ENCODE measurements at regions not wholly inside any gene's neighbourhood (a gene's known extent, or its start where the extent isn't known, plus 50 kb on each side); places are given as distances from the start of the nearest gene placed in this dataset.

DNA sequence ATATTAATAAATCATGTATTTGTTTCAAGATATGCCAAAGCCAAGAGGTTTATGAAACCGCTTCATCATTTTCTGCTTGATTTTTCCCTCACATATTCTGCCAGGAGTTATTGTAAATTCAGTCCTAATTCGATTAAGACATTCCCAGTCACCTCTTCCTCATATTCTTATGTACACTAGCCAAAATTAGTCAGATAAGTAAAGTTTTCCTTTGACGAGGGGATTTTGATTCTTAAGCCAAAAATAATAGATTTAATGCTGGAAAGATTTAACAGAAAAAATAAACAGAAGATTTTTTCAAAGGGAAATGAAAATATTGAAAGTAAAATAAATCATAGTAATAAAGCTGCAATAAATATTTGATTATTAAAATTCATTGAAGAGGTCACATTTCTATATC, 51.0 kb upstream of the VEGFC start:
- DNase-seq (ENCODE audit: low read depth in 2 of 2): no peak

DNA sequence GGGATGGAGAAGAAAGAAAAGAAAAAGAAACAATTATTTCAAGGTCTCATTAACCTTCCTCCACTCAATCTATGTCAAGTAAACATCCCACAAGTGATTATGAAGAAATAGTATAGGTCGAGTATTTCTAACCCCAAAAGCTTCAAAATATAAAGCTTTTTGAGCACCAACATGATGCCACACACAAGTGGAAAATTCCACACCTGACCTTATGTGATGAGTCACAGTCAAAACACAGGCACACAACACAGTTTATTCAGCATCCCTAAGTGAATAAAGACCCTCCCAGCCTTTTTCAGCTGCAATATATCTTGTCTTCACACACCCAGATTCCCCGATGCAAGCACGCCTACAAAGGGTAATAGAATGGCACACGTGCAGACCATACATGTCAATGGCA, 51.7 kb upstream of the VEGFC start:
- DNase-seq (ENCODE audit: low read depth in 2 of 2): no peak

DNA sequence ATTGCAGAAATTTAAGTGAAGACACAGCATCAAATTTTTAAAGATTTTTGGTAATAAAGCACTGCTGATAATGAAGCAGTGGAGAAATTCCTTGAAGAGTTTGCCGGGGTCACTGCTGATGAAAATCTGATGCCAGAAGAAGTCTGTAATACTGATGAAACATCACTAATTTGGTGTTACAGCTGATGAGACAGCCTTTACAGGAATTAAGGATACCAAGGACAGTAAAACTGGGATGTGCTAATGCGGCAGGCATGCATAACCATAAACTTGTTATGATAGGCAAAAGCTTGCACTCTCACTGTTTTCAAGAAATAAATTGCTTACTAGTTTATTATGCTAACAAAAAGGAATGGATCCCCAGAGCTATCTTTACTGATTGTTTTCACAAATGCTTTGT, 52.9 kb upstream of the VEGFC start:
- no peak for DNase-seq (ENCODE audit: low read depth in 2 of 2)

DNA sequence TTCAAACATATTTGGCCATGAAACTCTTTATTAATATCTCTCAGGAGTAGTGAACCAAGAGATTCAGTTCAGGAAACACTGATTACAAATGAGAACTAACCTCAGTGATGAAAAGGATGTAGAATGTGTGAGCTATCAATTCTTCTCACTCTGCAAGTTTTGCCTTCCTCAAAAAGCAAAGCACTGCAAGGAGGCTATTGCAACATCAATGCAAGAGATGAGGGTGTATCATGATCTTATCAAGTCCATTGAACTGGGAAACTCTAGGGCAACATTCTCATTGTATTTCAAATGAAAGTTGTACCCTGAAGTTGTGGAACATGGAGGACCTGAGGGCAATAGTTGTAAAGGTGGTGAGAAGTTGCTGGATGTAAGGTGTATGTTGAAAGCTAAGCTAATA, 56.4 kb upstream of the VEGFC start:
- no peak for DNase-seq (ENCODE audit: low read depth in 2 of 2)

DNA sequence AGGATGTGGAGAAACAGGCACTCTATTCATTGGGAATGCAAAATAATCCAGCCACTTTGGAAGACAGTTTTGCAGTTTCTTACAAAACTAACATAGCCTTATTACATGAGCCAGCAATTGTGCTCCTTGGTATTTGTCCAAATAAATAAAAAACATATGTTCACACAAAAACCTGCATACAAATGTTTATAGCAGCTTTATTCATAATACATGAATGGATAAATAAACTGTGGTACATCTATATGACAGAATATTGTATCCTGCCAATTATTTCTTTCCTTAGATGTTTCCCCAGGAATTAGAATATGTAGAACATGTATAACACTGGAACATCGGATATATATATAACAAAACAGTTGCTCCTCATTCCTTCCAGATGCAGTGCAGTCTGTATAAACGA, 57.7 kb upstream of the VEGFC start:
- no peak for DNase-seq (ENCODE audit: low read depth in 2 of 2)

DNA sequence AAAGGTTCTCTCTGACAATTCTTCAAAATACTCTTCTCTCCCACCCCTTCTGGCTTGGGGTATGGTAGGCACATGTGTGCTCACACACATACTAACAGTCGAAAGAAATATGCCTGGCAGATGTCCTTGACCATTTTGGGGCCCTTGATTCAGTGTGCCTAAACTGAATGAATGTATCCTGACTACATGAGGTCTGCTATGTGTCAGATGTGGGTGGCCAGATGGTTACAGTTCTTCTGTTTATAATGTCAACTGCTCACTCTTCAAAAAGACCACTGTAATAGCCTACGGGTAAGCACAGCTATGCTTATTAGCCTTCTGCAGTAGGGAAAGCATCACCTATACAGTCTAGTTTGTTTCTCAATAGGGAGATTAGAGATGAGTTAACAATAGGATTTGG, 63.7 kb upstream of the VEGFC start:
- DNase-seq (ENCODE audit: low read depth in 2 of 2): no peak

DNA sequence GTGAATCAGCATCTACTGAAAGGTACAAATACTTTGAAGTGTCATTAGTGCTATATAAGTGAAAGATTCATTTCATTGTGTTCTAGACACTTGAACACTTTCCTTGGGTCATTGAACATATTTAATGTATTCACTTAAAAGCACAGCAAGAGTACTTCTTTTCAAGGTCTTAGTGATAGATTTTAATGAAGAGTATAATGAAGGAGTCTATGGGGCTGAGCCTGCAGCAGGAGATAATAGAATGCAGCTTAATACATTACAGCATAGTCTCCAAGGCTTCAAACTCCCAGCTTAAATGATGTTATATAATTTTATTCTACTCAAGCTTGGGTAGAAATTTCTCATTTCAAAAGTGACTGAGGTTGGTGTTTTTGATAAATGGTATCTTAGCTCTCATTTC, 66.1 kb upstream of the VEGFC start:
- DNase-seq (ENCODE audit: low read depth in 2 of 2): no peak

DNA sequence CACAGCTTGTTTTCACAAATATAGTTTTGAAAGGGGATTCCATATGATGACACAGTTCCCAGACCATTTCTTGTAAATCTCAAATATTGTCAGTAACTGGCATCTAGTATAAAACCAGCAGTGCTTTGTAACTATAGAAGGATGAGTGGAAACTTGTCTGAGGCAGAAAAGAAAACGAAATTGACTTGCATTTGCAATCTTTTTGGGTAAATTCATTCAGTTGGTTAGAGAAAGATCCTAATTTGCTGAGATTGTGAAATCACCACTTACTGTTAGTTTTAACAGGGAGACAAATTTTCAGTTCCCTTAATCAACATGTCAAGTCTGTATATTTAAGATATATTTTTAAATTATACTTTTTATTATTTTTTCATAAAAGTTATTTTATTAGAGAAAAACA, 71.5 kb upstream of the VEGFC start:
- DNase-seq (ENCODE audit: low read depth in 2 of 2): no peak

DNA sequence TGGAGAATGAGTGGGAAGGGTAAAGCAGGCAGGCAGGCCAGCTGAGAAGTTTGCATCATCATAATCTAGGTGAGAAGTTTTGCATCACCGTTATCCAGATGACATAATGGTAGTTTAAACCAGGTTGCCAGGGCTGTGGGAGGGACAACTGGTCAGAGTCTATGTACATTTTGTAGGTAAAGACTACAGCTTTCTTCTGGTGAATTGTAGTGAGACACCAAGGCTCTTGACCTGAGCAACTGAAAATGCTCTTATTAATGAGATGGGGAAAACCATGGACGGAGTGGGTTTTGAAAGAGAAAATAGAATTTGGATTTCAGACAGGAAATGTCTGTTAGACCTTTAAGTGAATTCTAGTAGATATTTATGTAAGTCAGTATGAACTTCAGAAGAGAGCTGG, 76.0 kb upstream of the VEGFC start:
- DNase-seq (ENCODE audit: low read depth in 2 of 2): no peak

DNA sequence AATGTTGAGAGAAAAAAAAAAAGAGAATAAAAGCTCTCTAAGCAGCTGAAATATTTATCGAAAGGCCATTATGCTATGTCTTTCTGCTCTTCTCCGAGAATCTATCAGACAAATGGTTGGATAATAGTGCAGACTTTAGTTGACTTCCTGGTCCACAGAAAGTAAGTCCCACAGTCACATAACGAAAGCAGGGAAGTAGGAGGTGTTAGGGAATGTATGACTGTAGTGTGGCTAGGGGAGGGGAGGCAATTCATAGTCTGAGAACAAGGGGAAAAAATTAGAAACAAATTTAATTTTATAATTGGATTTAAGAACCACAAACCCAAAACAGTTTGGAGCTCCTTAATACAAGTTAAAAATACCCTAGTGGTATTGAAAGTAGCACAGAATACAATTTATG, 79.7 kb upstream of the VEGFC start:
- no peak for DNase-seq (ENCODE audit: low read depth in 2 of 2)

DNA sequence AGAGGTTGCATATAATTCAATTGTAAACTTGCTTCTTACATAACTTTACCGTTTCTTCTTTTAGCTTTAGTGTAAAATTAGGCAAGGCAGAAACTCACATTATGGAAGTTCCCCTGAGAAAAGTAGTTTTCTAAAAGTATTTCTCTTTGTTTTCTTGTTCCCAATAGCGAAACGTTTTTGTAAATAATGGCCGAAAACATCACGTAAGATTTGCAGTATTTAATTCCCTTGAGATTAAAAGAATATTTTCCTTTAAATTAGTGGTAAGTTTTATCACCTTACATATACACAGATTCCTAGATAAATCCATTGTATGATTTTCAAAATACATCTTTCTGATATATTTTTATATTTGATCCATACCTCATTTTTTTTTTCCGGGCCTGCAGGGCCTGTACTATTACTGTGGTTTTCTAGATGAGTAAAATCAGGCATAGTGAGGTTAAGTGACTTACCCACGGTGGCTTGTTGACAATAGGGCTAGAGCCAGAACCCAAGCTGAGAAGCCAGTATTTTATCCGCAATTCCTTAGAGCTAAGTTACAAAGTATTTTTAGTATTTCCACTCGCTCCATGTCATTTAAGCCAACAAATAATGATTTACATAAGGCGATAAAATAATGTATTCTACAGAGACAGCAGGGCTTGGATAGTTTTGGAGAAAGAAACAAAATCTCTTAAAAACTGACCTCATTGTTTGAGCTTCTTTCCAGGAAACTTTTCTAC, 82.2 kb upstream of the VEGFC start:
- no peak for DNase-seq (ENCODE audit: low read depth in 2 of 2)

DNA sequence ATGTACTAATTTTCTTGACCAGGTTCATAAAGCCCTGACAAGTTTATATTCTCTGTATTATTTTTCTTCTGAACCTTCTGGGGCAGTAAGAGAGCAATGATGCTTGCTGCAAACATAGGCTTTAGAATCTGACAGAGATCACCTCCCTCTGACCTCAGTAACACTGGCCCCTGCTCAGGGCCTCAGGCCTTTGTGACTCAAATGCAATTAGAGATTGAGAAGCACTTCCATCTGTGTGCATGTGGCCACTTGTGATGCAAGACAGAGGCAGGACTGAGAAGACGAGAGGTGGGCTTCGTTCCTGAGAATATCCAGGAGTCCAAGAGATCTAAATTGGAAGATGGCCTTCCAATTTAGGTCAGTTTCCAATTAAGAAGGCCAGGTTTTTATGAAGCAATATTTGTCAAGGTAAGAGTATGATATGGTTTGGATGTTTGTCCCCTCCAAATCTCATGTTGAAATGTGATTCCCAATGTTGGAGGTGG, 82.8 kb upstream of the VEGFC start:
- no peak for DNase-seq (ENCODE audit: low read depth in 2 of 2)

DNA sequence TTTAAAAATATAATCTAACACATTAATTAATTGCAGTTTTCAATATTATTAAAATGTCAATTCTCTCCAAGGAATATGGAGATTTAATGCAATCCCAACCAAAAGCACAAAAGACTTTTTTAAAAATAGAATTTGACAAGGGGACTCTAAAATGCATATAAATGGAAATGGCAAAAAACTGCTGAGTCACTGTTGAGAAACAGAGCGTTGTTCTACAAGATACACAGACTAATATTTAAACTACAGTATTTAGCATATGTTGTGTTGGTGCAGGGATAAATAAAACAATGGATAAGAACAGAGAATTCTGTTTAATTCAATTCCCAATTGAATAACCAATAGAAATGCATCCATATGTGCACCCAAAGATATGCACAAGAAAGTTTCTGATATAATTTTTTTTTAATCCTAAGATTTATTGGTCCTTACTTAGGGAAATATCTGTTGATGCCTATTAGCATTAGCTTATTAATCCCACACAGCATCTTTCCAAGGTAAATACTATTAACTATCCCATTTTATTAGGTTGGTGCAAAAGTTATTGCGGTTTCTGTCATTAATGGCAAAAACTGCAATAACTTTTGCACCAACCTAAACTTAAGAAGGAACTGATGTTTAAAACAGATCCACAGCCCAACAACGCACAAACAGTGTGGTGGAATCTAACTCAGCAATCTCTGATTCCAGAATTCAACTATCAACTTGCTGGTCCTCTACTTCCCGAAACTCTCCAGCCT, 86.8 kb upstream of the VEGFC start:
- DNase-seq (ENCODE audit: low read depth in 2 of 2): no peak

DNA sequence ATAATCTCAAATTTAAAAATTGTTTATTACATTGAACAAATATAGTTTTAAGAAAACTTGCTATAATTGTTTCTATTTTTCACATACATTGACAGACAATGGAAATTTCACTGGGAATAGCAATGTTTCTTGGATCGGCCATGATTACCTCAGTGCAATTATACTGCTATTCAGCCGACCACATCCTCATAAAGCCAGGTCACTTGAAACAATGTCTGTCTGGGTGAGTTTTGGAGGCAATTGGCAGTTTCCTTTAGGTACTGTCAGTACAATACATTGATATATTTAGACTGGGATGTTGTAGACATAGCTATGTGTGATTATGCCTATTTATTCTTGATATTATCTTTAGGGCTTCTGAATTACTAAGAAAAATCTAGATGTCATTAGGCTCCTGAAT, 89.5 kb upstream of the VEGFC start:
- DNase-seq (ENCODE audit: low read depth in 2 of 2): no peak

DNA sequence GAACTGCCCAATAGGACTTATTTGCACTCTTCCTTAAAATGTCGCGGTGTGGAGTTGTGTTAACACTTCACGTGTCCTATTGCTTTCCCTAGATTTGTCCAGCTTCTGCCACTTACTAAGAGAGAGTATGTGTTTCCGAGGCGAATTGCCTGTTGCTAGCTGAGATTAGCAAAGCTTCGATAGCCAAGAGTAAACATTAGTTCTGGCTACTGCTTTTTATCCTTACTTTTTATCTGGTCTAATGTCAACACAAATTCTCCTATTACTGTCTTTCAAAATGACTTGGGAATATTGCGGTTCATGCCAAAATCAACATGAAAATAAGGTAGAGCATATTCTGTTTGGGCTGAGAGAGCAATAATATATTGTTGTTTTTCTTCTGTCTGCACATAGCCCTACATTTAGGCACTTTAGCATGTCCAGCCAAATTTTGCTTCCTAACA, 90.4 kb upstream of the VEGFC start:
- no peak for DNase-seq (ENCODE audit: low read depth in 2 of 2)

DNA sequence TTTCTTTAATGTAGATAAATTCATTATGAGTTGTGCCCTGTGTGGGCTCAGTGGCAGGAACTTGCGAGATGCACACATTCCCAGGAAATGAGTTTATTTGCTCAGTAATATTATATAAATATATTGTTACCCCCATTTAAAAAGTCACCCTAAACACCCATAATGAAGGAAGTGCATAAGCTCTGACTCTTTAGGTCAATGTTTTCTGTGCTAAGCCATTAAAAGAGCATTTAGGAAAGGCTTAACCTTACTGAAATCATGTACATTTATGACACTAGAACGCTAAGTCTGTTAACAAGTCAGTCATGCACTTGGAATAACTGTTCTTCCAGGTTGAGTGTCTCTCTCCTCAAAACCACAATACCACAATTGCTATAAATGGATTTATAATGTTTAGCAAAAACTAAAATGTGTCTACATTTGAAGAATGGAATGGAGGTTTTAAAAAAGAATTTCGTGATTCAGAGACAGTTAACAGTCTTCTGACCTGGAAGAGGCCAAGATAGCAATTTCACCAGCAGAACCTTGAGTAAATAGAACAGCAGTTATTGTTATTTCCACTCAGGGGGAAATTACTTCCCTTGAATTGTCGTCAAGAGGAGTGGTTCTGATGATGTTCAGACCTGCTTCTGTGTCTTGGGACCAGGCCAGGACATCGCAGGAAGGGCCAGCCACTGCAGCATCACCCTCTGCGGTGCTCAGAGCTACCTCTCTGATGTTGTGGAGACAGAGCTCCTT, 91.1 kb upstream of the VEGFC start:
- DNase-seq (ENCODE audit: low read depth in 2 of 2): no peak

DNA sequence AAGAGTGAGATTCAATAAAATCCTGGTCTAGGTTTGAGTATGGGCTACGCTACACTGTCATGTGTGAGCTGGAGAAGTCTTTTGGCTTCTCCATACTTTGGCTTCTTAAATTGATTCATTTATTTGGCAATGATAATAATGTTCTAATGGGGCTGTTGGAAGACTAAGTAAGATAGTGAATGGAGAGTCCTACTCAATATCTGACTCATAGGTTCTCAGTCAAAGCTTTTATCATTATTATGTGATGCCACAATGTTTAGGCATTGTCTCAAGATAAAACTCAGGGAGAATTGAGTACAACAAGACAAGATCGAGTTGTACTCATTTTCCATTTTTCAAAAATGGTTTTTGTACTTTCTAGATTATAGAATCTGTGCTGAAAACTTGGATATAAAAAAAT, 92.5 kb upstream of the VEGFC start:
- no peak for DNase-seq (ENCODE audit: low read depth in 2 of 2)

DNA sequence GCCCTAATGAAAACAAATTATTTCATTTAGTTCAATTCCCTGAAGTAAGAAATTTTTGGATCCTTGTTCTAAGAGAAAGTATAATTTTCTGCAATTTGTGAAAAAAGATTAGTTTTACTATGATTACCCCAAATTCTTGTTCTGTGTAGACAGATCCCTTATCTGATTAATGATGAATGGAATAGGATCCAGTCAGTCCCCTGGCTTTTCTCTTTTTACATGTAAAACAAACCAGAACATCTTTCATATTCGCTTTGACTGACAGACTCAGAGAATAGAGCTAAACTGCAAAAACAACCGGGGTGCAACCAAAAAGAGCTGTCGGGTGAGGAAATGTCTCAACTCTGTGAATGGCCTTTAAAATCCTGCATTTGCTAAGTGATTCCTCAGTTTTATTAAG, 93.4 kb upstream of the VEGFC start:
- no peak for DNase-seq (ENCODE audit: low read depth in 2 of 2)

DNA sequence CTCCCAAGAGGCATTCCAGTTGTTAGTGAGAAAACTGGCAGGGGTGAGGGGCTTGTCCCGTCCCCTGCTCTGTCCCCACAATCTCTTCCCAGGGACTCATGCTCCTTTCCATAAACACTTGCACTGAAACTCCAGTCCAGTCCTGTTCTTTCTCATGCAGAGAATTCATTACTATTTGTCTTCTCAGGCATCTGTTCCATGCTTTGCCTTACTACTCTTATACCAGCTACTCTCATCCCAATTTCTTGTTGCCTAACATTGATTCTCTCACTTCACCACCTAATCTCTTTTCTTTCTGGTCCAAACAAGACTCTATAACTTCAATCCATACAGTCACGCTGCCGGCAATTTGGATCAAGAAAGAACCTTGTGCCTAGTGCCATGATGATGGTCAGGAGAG, 97.1 kb upstream of the VEGFC start:
- no peak for DNase-seq (ENCODE audit: low read depth in 2 of 2)

DNA sequence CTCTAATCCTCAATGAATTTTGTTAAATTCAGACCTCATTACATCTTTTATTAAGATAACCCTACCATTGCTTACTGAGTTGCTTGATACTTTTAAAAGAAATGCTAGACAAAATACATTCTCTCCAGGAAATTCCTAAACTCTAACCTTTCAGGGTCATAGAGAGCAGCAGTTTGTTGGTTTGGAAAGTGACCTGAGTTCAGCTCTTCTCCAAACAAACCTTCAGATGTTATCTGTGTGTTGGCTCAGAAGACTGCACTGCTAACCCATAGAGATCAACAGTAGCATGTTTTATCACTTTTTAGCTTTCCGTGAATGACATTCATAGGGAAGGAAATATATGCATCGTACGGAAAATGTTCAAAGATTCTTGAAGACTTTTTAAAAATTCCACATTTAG, 101.8 kb upstream of the VEGFC start:
- no peak for DNase-seq (ENCODE audit: low read depth in 2 of 2)

DNA sequence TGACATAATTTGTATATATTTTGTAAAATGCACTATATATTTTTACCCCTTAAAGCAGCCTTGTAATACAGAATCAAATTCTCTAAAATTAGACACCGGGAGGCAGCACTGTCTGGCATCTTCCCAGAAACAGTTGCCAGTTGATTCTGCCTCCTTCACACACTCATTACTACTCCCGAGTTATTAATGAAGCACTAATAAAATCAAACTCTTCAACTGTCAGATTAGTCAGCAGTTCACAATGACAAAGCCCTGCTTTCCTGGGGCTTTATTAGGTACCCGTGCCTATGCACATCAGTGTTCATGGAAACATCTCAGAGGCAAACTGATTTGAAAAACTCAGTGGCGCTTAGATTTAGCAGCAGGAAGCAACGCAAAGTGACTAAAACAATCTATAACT, 103.5 kb upstream of the VEGFC start:
- DNase-seq (ENCODE audit: low read depth in 2 of 2): no peak

DNA sequence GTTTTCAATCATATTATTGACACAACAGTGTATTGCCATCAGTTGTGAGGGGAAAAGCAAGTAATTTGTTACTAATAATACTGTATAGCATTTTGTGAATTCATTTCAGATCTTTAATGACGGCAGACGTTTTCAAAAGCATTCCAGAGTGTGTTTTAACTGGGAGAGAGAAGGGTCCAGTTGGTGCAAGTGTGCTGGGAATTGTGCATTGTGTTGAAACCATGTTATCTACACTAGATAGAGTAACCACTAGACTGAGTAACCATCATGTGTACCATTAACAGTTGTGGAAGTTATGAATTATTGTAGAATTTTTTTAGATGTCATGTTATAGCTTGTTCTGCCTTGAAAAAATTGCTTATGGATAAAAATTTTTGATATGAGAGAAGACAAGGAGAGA, 104.5 kb upstream of the VEGFC start:
- DNase-seq (ENCODE audit: low read depth in 2 of 2): no peak

DNA sequence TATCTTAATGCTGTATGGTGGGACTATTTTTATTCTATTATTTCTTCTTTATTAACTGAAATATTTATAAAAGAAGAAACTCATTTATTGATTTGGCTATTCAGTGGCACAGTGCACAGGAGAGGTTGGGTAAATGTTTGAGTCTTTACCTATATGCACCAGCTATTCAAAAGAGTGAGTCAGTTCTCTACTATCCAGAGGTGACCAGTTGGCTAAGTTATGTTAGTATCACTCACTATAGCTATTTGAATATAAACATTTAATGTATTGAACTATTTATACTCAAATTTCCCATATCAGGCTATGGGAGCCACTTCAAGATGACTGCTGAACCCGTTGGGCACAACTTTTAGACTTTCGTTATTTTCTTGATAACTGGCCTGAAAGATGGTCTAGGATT, 106.1 kb upstream of the VEGFC start:
- no peak for DNase-seq (ENCODE audit: low read depth in 2 of 2)

Measured in activated CD4-positive, alpha-beta T cell treated with anti-CD3 and anti-CD28 coated beads for 24 hours (primary cell).